ENCODE measurements at regions not wholly inside any gene's neighbourhood (a gene's known extent, or its start where the extent isn't known, plus 50 kb on each side); places are given as distances from the start of the nearest gene placed in this dataset.

- Histone ChIP-seq H3K4me2 (ENCODE audit: low read depth, low read length) (no peak overlapping the region), H4K20me1 (ENCODE audit: insufficient read depth, low read length) (no peaks in the 10 kb centered on the region), H3K27ac (ENCODE audit: insufficient read depth, low read length) (no peak overlapping the region), H3K4me1 (ENCODE audit: control insufficient read depth, insufficient read depth, low read length) (no peaks in the 10 kb centered on the region), H2BK15ac (ENCODE audit: low read depth, low read length) (no peak overlapping the region), H3K9ac (ENCODE audit: low read depth, low read length) (no peak overlapping the region), H3K4me3 (ENCODE audit: insufficient read depth, low read depth, low read length) (no peak overlapping the region), H3K9me3 (ENCODE audit: control insufficient read depth, insufficient read depth, low read length) (no peaks in the 10 kb centered on the region), H3K14ac (replicated peaks; ENCODE audit: low read depth, low read length) (no peak overlapping the region), H4K91ac (ENCODE audit: insufficient read depth, low read depth, low read length) (no peak overlapping the region), H2AK5ac (ENCODE audit: low read depth, low read length) (no peak overlapping the region), H3K27me3 (ENCODE audit: control insufficient read depth, insufficient read depth, low read length) (no peaks in the 10 kb centered on the region), H4K5ac (ENCODE audit: low read depth, low read length) (no peak overlapping the region), H2AK9ac (replicated peaks; ENCODE audit: low read depth, low read length, poor library complexity) (no peak overlapping the region), H2BK5ac (ENCODE audit: low read depth, low read length, poor library complexity, severe bottlenecking) (no peak overlapping the region), H3K4ac (ENCODE audit: low read depth, low read length) (no peak overlapping the region), H4K8ac (ENCODE audit: low read depth in 2 of 2, low read length in 2 of 2) (no peak overlapping the region), H3K9me1 (ENCODE audit: insufficient read depth, low read length) (no peaks in the 10 kb centered on the region), H3K56ac (ENCODE audit: extremely low read depth, insufficient read depth, low read length) (no peak overlapping the region), H3K18ac (ENCODE audit: low read depth, low read length) (no peak overlapping the region), H2AFZ (replicated peaks; ENCODE audit: low read length, poor library complexity) (no peak overlapping the region), H3K23ac (ENCODE audit: low read depth, low read length) (no peak overlapping the region), H2BK20ac (ENCODE audit: low read depth, low read length) (no peak overlapping the region), H2BK120ac (ENCODE audit: low read depth, low read length) (no peak overlapping the region), H3K79me1 (ENCODE audit: low read depth in 1 of 2, low read length in 2 of 2) (no peaks in the 10 kb centered on the region), H3K36me3 (ENCODE audit: control insufficient read depth, insufficient read depth, low read length) (no peaks in the 10 kb centered on the region)
- CTCF ChIA-PET = interaction anchor here (0.5 to 0.9 kb wide), 2 partner anchors 9 to 105 kb away, joined by 3 read pairs; no protein-coding TSS in a partner anchor
- 67% methylated on average over 3 of the region's 5 CpGs; no CpG with 5 or more reads in 1 of the 2 experiments for WGBS, 2 experiments (ENCODE audit: extremely low coverage in 2 of 2, insufficient read length in 1 of 2)
- dilution Hi-C loops (cut with HindIII; ENCODE audit: low sequenced_read_pairs, unreplicated experiment) (no loop called here), in situ Hi-C loops (cut with MboI; ENCODE audit: low sequenced_read_pairs) (loop anchor here (25.0 kb wide), 1 partner anchor 474 kb away; no protein-coding TSS in a partner anchor), intact Hi-C loops (cut with micrococcal nuclease) (loop anchor here (2.0 kb wide), 1 partner anchor 475 kb away; no protein-coding TSS in a partner anchor)
- TF ChIP-seq MAFK (IDR thresholded peaks at IDR 0.05; ENCODE audit: low read depth, low read length) = no peak
- no peak for TF ChIP-seq MXI1 (IDR thresholded peaks at IDR 0.05; ENCODE audit: borderline replicate concordance, low read depth, low read length)
- no peak for TF ChIP-seq RCOR1 (IDR thresholded peaks at IDR 0.05; ENCODE audit: insufficient replicate concordance, low read length)
- TF ChIP-seq POLR2A (IDR thresholded peaks at IDR 0.05; ENCODE audit: low read depth, low read length) = no peak
- TF ChIP-seq SMC3 (IDR thresholded peaks at IDR 0.05; ENCODE audit: low read depth, low read length) = no peak
- TF ChIP-seq ELK1 (IDR thresholded peaks at IDR 0.05; ENCODE audit: borderline replicate concordance, low read depth, low read length) = no peak
- TF ChIP-seq CTCF (conservative IDR thresholded peaks at IDR 0.05; ENCODE audit: low read depth, low read length) = no peak
- TF ChIP-seq FOS (IDR thresholded peaks at IDR 0.05; ENCODE audit: low read depth, low read length) = no peak
- TF ChIP-seq RAD21 (IDR thresholded peaks at IDR 0.05; ENCODE audit: low read length) = no peak
- TF ChIP-seq CEBPB (IDR thresholded peaks at IDR 0.05; ENCODE audit: low read depth, low read length) = no peak
- no peak for TF ChIP-seq BHLHE40 (IDR thresholded peaks at IDR 0.05; ENCODE audit: low read depth, low read length)
- TF ChIP-seq CHD1 (IDR thresholded peaks at IDR 0.05; ENCODE audit: low read depth, low read length) = no peak
- no peak for TF ChIP-seq USF2 (IDR thresholded peaks at IDR 0.05; ENCODE audit: low read depth, low read length)
- TF ChIP-seq NFE2L2 (IDR thresholded peaks at IDR 0.05; ENCODE audit: low read depth, low read length) = no peak
- DNase-seq (no peak), ATAC-seq (ENCODE audit: low read depth) (no peak)
- POLR2A ChIA-PET (ENCODE audit: unreplicated experiment) = no interaction called here
- no TSS peak for BruUV-seq (replicated peaks)
Observed at GRCh38 chr5:60285910-60286309, 392.4 kb upstream of the PDE4D start.
